Nephron (organoid): ENCODE measurements at regions not wholly inside any gene's neighbourhood (a gene's known extent, or its start where the extent isn't known, plus 50 kb on each side); places are given as distances from the start of the nearest gene placed in this dataset.

Source experiments
- H3K27ac Mint-ChIP-seq, 3 experiments: 2 replicates each; pipeline ENCODE4 v1.8.0; 2020; ENCODE audit warnings: mixed read lengths in 3 of 3, mild to moderate bottlenecking in 2 of 3, moderate library complexity in 1 of 3
- H3K27me3 Mint-ChIP-seq: 2 replicates; pipeline ENCODE4 v1.8.0; 2021; ENCODE audit warnings: low read depth, mild to moderate bottlenecking, moderate library complexity, mixed read lengths
- H3K36me3 Mint-ChIP-seq: 2 replicates; pipeline ENCODE4 v1.8.0; 2020; ENCODE audit warnings: low read depth, mixed read lengths
- H3K4me1 Mint-ChIP-seq: 2 replicates; pipeline ENCODE4 v1.8.0; 2020; ENCODE audit warnings: mixed read lengths
- H3K4me3 Mint-ChIP-seq, 3 experiments: 2 replicates each; pipeline ENCODE4 v1.8.0; 2020; ENCODE audit warnings: mild to moderate bottlenecking in 3 of 3, mixed read lengths in 3 of 3, moderate library complexity in 2 of 3
- H3K9me3 Mint-ChIP-seq: 2 replicates; pipeline ENCODE4 v1.8.0; 2020; ENCODE audit warnings: mixed read lengths
- TF ChIP-seq, protein P1 (sequence below), 3 experiments: fragments of 200-600 bp; sonication (generic); IDR thresholded peaks; one replicate each; pipeline ENCODE4 v1.5.0; 2021; ENCODE audit warnings: antibody characterized with exemption in 3 of 3; ENCODE audit not compliant: unreplicated experiment in 3 of 3

- Mint-ChIP-seq H3K4me3 (no peak overlapping the region), H3K9me3 (no peaks in the 10 kb centered on the region), H3K27ac (no peak overlapping the region), H3K36me3 (no peaks in the 10 kb centered on the region), H3K4me1 (no peaks in the 10 kb centered on the region), H3K27me3 (no peaks in the 10 kb centered on the region)
- TF ChIP-seq, protein P1, sequence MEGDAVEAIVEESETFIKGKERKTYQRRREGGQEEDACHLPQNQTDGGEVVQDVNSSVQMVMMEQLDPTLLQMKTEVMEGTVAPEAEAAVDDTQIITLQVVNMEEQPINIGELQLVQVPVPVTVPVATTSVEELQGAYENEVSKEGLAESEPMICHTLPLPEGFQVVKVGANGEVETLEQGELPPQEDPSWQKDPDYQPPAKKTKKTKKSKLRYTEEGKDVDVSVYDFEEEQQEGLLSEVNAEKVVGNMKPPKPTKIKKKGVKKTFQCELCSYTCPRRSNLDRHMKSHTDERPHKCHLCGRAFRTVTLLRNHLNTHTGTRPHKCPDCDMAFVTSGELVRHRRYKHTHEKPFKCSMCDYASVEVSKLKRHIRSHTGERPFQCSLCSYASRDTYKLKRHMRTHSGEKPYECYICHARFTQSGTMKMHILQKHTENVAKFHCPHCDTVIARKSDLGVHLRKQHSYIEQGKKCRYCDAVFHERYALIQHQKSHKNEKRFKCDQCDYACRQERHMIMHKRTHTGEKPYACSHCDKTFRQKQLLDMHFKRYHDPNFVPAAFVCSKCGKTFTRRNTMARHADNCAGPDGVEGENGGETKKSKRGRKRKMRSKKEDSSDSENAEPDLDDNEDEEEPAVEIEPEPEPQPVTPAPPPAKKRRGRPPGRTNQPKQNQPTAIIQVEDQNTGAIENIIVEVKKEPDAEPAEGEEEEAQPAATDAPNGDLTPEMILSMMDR (IDR thresholded peaks at IDR 0.05; ENCODE audit: unreplicated experiment in 3 of 3): no peak
Measured at GRCh38 chr13:85742355-85742754, 56.9 kb downstream of the SLITRK6 start.

DNA sequence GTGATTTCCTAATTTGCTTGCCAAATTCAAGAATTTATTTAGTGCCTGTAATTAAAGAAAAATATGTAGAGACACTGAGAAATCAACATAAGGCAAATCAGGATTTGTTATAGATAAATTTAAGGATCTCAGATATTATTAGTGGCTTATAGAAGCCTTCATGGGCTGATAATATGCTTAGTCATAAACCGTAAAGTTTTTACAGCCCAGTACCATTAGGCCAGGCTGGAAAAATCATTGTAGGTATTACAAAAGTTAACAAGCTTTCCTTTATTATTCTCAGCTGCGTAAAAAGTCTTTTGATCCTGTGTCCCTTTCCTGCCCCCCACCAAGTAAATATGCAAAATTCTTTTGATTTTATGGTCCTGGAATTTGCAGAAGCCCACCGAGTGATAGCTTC, 58.2 kb downstream of the SLITRK6 start:
- H3K36me3 Mint-ChIP-seq: no peaks in the 10 kb centered on the region
- H3K9me3 Mint-ChIP-seq: no peaks in the 10 kb centered on the region
- H3K4me3 Mint-ChIP-seq: no peak overlapping the region
- H3K27me3 Mint-ChIP-seq: no peaks in the 10 kb centered on the region
- H3K4me1 Mint-ChIP-seq: no peaks in the 10 kb centered on the region
- TF ChIP-seq, protein P1 (IDR thresholded peaks at IDR 0.05; ENCODE audit: unreplicated experiment in 3 of 3): no peak
- no peak overlapping the region for H3K27ac Mint-ChIP-seq

DNA sequence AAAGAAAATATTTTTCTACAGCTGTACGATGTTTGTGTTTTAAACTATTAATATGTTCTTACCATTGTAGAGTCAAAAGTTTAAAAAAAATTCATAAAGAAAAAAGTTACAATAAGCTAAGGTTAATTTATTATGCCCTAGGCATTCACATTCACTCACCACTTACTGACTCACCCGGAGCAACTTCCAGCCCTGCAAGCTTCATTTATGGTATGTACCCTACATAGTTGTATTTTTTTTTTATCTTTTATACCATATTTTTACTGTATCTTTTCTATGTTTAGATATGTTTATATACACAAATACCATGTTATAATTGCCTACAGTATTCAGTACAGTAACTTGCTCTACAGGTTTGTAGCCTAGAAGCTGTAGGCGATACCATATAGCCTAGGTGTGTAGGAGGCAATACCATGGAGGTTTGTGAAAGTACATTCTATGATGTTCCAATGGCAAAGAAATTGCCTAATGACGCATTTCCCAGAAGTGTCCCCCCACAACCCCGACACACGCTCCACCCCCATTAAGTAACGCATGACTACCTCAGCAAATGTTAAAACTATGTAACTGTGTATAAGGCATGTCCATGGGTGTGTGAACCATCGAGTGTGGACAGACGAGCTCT, 60.4 kb downstream of the SLITRK6 start:
- H3K36me3 Mint-ChIP-seq: no peaks in the 10 kb centered on the region
- TF ChIP-seq, protein P1 (IDR thresholded peaks at IDR 0.05; ENCODE audit: unreplicated experiment in 3 of 3): no peak
- H3K4me3 Mint-ChIP-seq: no peak overlapping the region
- no peak overlapping the region for H3K27ac Mint-ChIP-seq
- no peaks in the 10 kb centered on the region for H3K4me1 Mint-ChIP-seq
- no peaks in the 10 kb centered on the region for H3K9me3 Mint-ChIP-seq
- H3K27me3 Mint-ChIP-seq: no peaks in the 10 kb centered on the region

- no peaks in the 10 kb centered on the region for H3K27me3 Mint-ChIP-seq
- TF ChIP-seq, protein P1 (IDR thresholded peaks at IDR 0.05; ENCODE audit: unreplicated experiment in 3 of 3): no peak
- H3K4me3 Mint-ChIP-seq: no peak overlapping the region
- H3K27ac Mint-ChIP-seq: no peak overlapping the region
- H3K4me1 Mint-ChIP-seq: no peaks in the 10 kb centered on the region
- no peaks in the 10 kb centered on the region for H3K9me3 Mint-ChIP-seq
- H3K36me3 Mint-ChIP-seq: no peaks in the 10 kb centered on the region
Measured at GRCh38 chr13:85737952-85738351, 61.3 kb downstream of the SLITRK6 start.

- no peak overlapping the region for H3K4me3 Mint-ChIP-seq
- no peaks in the 10 kb centered on the region for H3K9me3 Mint-ChIP-seq
- H3K4me1 Mint-ChIP-seq: no peaks in the 10 kb centered on the region
- TF ChIP-seq, protein P1 (IDR thresholded peaks at IDR 0.05; ENCODE audit: unreplicated experiment in 3 of 3): no peak
- no peak overlapping the region for H3K27ac Mint-ChIP-seq
- no peaks in the 10 kb centered on the region for H3K36me3 Mint-ChIP-seq
- no peaks in the 10 kb centered on the region for H3K27me3 Mint-ChIP-seq
Measured at GRCh38 chr13:85729296-85729695, 69.9 kb downstream of the SLITRK6 start.

DNA sequence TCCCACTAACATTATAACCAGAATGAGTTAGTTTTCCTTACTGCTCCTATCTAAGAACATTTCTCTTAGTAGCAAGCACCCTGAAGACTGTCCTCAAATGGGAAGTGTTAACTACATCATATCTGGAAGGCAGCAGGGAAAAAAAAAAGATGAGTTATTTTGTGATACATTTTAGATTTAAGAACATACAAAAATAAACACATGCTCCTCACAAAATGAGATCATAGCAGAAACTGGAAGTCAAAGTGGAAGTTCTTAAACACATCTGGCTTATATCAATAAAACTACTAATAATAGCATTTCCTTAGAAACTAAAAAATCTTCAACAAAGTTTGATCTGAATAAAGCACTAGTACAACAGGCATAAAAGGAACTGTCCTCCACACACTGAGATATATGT, 70.4 kb downstream of the SLITRK6 start:
- Mint-ChIP-seq H3K4me1 (no peaks in the 10 kb centered on the region), H3K27me3 (no peaks in the 10 kb centered on the region), H3K4me3 (no peak overlapping the region), H3K27ac (no peak overlapping the region), H3K36me3 (no peaks in the 10 kb centered on the region), H3K9me3 (no peaks in the 10 kb centered on the region)
- TF ChIP-seq, protein P1 (IDR thresholded peaks at IDR 0.05; ENCODE audit: unreplicated experiment in 3 of 3): no peak
